ENCODE measurements at regions not wholly inside any gene's neighbourhood (a gene's known extent, or its start where the extent isn't known, plus 50 kb on each side); places are given as distances from the start of the nearest gene placed in this dataset.

DNA sequence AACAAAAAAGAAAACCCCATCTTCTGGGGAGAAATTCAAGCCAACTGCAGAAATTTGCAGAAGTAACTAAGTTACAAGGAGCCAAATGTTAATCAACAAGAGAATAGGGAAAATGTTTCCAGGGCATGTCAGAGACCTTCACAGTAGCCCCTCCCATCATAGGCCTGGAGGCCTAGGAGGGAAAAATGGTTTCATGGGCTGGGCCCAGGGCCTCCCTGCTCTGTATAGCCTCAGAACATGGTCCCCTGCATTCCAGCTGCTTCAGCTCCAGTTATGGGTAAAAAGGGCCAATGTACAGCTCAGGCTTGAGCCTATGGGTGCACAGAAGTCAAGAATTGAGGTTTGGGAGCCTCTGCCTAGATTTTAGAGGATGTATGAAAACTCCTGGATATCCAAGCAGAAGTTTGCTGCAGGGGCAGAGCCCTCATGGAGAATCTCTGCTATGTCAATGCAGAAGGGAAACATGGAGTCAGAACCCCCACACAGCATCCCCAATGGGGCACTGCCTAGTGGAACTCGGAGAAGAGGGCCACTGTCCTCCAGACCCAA, 260.9 kb downstream of the DUSP6 start:
- DNase-seq: no peak

DNA sequence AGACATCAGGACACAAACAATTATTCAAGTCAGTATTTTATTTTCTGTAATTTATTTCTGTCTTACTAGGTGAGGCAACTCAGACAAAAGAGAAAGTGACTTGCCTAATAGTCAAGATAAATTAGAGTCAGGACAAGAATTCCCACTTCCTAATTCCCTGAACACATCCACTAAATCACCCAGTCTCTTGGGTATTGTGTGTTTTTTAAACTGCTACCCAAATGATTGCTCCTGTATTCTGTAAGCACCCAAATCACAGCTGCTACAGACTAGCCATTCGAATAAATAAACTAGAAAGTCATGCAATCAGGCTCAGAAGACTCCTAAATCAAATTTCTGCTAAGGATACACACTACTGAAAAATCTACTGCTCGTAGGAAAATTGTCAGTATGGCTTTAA, 263.0 kb downstream of the DUSP6 start:
- DNase-seq: no peak

DNA sequence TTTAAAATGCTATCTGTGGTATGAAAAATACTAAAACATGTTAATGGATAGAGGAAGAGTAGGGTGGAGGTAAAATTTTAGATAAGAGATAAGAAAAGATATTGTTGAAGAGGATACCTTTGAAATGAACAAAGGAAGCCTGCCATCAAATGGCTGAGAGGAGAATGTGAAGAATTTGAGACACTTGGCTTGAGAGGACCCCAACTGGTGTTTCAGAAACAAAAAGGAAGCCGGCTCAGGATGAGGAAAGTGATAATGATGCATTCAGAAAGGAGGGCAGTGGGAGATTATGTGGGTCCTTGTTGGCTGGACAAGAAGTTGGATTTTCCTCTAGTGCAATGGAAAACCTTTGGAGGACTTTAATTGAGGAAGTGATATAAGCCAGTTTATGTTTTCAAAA, 264.4 kb downstream of the DUSP6 start:
- no peak for DNase-seq

DNA sequence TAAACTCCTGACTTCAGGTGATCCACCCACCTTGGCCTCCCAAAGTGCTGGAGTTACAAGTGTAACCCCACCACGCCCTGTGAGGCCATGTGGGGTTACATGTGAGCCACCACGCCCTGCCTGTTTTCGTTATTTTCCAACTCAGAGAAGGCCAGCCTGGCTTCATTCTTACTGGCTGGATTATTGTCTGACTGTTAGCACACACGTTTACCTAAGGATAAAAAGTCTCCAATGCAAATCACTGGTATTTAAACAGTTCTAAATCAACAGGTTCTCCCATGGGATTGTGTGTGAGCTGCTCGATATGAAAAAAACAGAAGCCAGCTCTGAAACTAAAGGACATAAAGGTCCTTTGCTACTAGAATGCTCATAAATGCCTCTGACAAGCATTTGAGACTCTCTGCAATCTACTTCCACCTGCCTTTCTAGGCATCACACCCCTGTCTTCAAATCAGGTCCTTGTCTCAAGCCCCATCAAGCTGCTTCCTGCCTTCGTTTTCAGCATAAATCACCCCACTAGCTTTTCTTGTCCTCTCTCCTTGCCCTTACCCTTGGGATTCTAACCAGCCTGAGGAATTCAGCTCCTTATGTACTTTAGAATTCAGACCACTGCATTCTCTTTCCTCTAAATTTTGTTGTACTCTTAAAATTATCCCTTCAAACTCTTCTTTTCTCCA, 265.0 kb downstream of the DUSP6 start:
- DNase-seq: no peak

DNA sequence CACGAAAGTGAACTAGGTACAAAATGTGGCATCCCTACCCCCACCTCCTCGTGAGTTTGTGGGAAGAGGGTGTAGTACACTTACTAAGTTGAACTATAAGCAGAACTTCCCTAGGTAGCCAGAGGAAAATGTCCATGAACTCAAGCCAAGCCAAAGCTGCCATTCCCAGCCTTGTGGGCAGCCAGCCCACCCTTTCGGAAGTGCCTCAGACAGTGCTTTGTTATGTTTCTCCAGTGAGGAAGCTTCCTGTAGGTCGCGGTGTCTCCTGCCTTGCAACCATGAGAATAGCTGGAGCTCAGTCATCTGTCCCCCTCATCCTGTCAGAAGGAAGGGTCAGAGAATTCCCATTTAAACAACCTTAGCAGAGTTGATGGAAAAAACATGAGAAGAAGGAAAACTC, 266.9 kb downstream of the DUSP6 start:
- peak; percentile 36 for DNase-seq

DNA sequence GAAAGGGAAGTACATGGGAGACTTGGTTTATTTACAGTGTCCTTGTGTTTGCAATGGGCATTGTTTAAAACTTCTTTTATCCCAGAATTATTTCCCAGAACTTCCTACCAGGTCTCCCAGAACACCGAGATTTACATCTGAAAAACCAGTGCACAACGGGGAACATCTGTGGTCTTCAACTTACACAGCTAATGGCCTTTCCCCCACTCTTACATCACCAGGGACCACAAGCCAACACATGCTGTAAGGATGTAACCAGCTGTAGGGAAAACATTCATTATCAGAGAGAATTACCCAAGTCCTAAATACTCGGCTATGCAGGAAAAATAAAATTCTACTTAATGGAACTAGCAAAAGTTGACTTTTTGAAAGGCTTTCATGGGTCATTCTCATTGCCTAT, 267.6 kb downstream of the DUSP6 start:
- DNase-seq: peak; percentile 49

DNA sequence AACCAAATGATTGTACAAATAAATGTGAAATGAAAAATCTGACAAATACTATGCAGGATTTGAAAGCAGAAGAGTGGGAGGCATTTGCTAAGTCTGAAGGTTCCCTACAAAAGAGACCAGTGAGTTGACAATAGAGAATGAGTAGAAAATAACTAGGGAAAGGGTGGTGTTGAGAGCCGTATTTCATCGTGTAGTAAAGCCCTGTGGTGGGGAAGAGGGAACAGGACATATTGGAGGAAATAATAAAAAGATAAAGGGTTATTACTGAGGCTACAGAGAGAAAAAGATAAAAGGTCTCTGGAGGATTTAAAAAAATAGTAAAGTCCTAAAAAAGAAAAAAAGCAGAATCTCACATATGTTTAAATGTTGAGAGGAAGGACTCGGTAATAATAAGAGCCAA, 268.8 kb downstream of the DUSP6 start:
- no peak for DNase-seq

DNA sequence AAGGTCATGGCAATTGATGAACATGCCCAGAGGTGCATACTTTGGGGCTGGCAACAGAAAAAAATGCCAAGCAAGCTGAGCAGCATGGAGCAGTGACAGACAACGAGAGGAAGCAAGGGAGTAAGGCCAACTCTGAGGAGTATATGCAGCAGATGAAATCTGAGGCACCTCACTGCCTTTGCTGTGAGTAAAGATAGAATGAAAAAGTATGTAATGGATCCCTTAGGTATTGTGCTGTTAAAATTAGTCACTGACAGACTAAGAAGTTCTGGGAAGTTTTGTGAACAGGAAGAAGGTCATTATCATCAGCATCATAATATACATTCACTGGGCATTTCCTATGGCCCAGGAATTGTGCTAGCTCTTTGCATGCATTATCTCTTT, 269.9 kb downstream of the DUSP6 start:
- no peak for DNase-seq

DNA sequence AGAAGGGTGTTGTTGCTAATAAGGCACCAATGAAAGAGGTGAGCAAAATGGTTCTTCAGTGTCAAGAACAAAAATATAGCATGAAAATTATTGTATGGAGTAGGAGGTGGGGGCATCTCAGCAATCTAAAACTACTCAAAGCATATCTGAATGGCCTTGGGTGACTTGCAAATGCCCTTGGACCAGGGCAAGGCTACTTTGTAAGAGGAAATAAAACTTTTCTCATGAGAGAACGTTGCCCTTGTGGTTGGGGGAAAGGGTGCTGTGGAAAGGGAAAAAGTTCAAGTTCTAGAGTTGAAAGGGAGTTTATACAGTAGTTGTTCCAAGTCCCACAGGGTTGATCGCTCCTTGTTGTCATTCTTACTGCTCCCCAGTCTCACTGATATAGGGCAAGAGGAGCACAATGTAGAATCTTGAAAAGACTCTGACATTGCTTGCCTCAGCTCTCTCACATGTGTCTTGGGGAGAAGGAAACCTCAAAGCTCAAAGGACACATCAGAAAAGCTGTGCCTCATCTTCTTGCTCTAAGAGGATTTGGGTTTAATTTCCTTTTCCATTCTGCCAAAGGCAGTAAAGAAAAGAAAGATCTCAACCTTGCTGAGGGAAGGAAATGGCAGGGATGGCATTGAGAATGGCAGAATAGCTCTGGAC, 270.5 kb downstream of the DUSP6 start:
- DNase-seq: no peak

DNA sequence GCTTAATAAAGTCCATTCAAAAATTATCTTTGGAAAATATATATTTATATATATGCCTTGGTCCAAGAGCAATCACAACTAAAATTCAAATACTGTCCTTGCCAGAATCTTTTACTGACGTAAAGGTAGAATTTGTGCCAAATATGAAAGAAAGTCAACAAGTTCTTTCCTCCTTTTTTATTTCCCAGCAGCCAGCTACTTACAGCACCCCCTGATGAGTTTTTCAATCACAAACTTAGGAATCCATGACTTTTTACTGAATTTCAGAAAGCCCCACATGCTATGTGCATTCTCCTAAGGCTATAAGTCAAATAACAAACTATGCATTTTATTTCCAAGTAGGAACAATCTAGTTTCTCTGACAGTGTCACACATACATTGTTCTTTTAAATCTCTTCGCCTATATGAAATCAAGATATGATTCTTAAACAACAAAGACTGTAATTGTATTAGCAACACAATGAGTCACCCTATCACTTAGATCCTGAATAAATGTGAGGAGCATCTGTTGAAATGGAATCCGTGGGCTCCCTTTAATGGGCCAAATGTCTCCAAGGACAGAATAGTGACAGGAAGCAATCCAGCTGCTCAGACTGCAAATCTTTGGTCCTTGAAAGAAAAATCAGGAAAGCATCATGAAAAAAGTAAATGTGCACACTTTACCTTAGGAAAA, 271.4 kb downstream of the DUSP6 start:
- no peak for DNase-seq

DNA sequence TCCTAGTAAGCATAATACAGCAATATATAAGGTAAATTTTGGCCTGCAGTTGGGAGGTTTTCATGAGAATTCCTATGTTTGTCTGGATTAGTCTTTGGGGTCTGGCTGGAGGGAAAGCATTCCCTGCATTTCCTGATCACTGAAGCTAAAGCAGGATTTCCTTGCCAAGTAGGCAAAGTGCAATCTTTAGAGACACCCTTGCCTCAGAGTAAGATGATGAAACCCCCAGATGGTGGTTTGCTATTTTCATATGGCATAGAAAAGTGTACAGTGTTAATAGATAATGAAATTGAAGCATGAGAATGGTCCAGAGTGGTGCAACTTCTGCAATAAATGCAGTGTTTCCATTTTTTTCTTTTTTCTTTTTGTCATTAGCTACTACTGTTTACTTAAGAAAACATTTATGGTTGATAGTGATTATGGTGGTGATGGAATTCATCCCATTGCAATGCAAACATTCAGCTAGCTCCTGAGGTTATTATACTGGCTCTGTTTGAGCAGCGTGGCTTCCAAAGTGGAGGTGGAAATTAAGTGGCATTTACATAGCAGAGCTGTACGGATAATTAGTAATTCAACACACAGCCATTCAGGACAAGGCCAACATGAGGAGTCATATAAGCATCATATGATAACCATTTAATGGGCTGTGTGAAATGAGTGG, 276.3 kb downstream of the DUSP6 start:
- DNase-seq: no peak

DNA sequence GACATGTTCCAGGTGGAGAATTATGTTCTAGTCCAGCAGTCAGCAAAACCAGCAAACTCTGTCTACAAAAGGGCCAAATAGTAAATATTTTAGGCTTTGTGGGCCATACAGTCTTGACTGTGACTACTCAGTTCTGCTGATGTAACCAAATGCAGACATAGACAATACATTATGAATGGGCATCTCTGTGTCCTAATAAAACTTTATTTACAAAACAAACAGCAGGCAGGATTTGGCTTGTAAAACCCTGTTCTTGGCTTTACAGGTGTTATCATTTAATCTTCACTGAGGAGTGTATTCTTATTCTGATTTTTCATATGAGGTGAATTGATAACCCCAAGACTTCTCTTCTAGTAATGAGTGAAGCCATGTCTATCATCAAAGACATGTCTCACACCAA, 278.6 kb downstream of the DUSP6 start:
- DNase-seq: no peak

DNA sequence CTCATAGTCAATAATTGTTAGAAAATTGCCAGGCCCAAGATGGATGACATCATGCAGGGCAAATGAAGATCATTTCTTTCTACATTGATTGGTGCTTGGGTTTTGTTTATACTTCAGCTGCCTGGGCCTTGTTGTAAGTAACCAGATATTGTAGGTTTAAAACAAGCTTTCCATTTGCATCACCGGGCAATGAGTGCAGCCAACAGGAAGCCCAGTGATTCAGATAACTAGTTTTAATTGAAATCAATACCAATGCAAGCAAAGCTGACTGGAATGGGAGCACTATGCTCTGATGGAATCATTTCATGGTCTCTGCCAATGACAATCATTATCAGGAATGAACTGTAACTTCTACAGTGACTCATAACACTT, 279.3 kb downstream of the DUSP6 start:
- no peak for DNase-seq

DNA sequence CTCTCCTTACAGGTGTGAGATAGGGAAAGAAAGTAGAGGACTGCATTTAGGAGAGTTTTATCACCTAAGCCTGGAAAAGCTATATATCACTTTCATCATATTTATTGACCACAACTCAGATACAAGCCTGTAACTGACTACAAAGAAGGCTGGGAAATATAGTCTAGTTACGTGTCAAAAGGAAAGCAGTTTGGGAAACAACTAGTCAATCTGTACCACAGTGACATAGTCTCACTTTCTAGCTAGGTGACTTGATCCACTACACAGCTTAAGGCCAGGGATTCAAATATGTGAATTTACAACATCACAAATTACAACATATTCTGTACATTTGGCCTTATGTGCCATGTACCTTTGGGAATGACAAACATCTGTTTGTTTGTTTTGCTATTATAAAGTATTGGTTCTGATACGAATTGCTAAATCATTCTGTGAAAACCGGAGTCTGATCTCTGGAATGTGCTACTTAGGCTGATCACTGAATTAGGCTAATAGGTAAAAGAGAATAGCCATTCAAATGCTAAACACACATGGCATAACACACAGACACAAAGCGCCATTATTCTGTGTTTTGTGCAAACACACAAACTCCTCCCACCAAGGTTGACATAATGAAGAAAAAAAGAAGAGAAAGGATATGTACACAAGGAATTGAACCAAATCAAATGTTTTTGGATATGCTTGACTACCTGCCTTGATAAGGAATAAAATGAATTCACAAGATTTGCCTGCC, 279.8 kb downstream of the DUSP6 start:
- no peak for DNase-seq

DNA sequence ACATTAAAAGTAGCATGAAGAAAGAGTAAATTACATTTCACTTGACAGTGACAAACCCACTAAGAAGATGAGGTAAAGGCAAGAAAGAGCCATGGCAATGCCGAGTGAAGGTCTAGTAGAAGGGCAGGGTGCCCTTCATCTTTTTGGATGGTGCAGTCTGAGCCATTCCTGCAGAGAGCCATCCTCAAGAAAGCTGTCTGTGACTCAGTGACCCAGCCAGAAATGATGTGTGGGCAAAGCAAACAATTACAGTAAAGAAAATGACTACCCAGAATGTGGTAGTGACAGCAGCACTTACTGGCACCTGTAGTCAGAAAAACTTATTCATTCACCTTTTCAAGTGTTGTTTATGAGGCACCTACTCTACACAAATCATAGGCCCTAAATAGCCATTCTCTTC, 281.7 kb downstream of the DUSP6 start:
- DNase-seq: no peak

DNA sequence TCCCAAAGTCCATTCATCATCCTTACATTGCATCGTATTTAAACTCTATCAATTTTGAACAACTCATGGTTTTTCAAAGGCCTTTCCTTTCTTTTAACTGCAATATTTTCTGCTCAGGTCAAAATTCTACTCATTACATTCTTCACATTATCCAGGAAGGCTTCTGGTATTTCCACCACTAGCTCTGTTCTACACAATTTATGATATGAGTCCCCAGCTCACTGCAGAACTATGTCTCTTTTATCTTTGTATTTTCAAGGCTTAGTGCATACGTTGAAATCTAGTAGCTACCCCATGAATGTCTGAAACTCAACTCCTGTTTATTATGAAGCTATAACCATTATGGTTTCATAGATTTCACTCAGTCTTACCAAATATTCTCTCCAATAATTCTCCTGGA, 282.9 kb downstream of the DUSP6 start:
- DNase-seq: no peak

DNA sequence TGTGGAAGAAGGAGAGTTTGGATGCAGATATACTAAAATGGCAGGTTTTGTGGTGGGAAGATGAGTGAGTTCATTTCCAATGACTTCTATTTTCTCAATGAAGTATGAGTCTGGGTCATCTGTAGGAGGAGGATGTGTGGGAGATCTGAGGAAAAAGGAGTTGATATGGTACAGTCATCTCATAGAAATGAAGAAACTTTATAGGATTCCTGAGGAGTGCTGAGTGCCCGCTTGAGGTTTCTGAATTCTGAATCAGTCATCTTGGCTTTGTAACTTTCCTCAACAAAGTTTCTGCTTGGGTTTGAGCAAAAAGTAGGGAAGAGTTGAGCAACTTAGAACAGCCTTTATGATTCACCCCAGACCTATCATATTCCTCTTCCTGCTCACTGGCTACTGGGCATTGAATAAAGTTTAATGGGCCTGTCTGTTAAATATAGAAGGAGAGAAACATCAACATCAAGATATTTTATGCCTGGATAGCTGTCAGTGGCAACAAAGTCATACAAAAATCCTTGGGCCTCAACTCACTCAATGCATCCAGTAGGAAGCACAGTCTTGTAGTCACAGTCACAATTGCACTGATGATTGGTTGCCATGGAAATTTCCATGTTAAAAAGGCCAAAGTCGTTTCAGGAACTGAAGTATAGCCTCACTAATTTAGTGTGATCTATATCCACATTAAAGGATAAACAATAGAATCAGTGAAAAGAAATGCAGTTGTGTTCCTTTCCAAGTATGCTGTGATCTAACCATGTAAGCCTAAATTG, 284.7 kb downstream of the DUSP6 start:
- DNase-seq: no peak

DNA sequence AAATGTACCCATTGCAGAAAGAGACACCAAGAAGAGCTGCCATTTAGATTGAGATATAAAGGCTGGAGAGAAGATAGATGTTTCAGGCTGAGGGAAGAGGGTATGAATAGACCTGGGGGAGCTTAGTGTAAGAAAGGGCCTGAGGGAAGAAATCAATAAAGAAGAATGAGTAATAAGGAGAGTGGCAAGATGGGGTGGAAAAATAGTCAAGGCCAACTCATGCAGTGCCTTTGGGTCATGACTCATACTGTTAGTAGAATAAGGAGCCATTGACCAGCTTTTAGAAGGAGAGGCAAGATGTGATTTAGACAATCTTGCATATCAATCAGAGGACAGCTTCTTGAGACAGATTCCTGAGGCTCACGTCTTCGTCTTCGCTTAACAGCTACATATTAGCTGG, 287.5 kb downstream of the DUSP6 start:
- DNase-seq: no peak

DNA sequence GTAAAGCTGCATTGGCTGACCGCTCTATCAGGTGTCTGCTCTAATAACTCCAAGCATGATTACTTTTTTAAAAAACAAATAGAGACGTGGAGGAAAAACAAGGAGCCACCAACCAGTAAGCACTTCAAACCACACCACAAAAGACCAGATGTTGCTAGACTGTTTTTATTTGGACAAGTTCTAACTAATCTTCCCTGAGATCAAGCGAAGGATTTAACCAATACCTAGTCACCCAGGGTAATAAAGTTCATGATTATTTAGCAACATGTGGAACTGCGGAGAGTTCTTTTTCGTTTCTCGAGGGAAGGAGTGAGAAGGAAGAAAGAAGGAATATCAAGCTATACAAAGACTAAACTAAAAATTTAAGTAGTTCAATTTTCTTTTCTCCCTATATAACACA, 288.1 kb downstream of the DUSP6 start:
- no peak for DNase-seq

DNA sequence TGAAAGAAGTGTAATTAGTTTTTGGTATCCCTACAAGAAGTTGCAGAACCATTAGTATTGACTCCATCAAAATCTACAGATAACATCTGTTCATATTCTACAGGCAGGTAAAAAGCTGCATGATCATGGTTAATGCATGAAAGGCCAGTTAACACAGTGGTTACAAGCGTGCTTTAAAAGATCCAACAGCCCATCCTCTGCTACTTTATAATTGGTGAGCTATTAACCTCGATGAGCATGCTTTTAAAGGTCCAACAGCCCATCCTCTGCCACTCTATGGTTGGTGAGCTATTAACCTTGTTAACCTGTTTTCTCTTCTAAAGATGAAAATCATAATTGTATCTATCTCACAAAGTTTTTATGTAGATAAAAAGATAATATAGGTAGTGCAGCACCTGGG, 289.3 kb downstream of the DUSP6 start:
- DNase-seq: no peak

DNA sequence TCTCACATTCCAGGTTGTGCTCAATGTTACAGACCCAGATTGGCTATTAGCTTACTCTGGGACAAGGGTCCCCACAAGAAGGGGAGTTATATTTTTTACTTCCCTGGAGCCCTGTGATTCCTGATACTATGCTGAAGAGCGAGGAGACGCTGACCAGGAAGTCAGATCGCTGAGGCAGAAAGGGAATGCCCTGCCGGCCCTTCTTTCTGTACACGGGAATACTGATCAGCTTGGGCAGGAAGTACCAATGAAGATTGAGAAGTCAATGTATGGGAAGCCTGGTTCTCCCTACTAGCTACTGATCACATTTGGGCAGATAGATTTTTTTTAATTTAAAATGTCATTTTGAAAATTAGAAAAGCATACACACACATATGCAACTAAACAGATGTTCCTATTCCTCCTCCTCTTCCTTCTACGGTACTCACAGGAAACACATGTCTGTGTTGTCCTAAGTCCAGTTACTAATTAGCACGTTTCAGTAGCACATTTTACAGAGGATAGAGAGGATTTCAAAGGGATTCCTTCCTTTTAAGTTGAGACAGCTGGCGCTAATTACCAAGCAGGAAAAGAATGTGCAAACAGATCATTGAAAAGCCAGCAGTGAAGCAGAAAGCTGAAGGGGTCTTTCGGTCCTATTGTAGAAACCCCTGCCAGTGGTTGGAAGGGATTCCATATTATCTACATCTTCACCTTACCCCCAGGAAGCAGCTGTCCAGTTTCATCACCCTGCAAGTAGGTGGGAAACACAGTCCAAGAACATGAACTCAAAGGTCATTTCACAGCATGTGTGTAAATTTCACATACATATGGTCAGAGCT, 292.4 kb downstream of the DUSP6 start:
- no peak for DNase-seq

Data from femur (tissue), 1 donor.